NCI-H446 (cell line): ENCODE measurements at regions not wholly inside any gene's neighbourhood (a gene's known extent, or its start where the extent isn't known, plus 50 kb on each side); places are given as distances from the start of the nearest gene placed in this dataset.
"Not testable (repeated sequence)": the region's sequence is repeated elsewhere in the genome, so short reads cannot be mapped to it uniquely, and the experiment has no call there.

Experiments
- DNase-seq, 2 experiments: peaks; one replicate each; lab custom pipeline; 2025; lab: John Stamatoyannopoulos, UW

DNA sequence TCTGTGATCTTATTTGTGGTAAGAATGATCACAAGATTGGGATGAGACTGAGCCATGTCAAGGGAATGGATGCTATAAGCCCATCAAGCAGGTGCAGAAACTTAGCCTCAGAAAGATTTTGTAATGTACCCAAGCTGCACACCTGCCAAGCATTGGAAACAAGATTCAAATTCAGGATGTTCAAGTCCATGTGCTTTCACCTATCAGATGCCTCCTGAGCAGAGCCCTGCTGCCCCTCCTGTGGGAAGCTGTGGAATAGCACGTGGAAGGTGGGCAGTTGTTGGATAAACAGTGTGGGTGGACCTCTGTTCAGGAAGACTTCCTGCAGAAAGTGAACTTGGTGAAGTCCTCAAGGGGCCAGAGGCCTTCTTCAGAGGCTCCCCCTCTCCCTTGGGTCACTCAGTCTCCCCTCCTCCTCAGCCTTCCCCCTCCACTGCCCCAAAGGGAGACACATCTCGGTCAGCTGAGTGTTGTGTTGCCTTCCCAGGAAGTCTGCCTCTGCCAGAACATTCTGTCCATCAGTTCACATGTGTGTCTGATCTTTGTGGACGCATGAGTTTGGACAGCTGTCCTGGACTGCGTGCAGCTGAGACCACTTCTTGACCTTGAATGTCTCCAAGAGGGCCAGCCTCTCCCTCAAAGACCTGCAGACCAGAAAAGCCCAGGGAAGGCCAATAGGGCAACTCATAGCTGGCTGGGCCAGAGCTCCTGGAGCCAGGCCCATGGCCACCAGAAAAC lies 186.1 kb downstream of the INHBB start:
- no peak for DNase-seq

- no peak for DNase-seq
Observed at GRCh38 chr2:120533625-120534024, 187.7 kb downstream of the INHBB start.

GRCh38 chr2:120534457-120534856 lies 188.5 kb downstream of the INHBB start:
- no peak for DNase-seq

DNA sequence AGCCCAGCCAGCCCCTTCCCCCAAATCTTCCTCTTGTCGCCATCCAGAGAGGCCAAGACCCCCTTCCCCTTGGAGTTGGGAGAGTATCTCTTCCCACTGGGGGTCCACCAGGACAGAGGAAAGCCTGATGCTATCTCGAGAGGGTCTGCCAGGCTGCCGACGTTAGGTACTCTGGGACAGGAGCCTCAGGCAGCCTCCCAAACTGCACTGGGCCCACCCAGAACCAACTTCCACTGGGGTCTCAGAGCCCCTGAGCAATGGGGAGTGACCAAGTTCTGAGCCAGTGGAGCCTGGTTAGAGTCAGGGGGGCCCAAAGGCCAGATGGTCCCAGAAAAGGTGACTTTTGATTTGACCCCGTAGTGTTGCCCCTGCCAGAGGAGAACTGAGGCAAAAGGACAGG lies 189.1 kb downstream of the INHBB start:
- DNase-seq, result no peak

DNA sequence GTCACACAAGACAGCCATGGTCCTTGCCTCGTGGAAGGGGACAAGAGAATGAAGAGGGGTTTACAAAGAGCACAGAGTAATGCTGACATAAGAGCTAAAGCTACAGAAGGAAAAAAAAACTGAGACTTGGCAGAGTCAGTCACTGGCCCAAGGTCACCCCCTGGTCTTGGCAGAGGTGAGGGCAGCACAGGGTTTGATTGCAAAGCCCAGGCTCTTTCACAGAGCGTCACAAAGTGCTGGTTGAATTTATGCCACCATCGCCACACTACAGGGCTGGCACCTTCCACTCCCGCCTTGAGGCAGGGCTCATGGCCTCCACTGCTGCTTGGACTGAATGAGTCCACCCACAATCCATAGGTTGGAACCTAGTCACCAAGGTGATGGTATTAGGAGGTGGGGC lies 190.2 kb downstream of the INHBB start:
- DNase-seq, result no peak

- DNase-seq, result no peak
Observed at GRCh38 chr2:120538691-120539423, 192.9 kb downstream of the INHBB start.

GRCh38 chr2:120539424-120539936 lies 193.5 kb downstream of the INHBB start:
- DNase-seq, result no peak

DNA sequence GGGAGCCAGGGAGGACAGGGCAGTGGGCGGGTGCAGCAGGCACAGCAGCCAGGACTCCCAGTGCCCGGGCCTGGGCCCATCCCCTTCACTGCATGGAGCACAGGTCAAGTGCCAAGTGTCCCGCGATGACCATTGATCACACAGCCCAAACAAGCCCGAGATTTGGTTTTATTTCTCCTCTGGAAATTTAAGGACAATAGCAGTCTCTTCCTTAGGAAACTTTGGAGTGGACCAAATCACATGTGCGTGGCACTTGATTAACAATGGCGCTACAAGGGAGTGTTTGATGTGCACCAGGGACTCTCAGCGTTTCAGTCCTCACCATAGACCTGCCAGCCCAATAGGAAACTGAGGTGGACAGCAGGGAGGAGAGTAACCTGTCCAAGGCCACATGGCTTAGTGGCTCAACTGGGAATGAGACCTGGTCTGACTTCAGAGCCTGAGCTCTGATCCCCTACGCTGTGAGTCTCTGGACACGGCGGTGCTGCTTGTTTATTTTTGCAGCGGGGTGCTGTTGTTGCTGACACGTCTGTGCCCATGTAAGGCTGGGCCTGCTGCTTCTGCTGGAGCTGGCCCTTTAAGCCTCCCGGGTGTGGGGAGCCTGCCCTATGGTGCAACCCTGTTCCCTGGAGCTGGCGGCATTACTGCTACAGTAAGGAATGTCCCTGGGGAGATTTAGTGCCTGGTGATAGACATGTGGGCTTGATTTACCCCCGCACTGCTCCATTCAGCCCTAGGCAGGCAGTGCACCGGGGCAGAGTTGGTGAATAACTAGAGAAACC lies 194.2 kb downstream of the INHBB start:
- no peak for DNase-seq

- no peak for DNase-seq
Observed at GRCh38 chr2:120540719-120541552, 194.7 kb upstream of the GLI2 start.

GRCh38 chr2:120541553-120541932 lies 194.1 kb upstream of the GLI2 start:
- DNase-seq, result no peak

GRCh38 chr2:120541972-120542670 lies 193.5 kb upstream of the GLI2 start:
- no peak for DNase-seq

GRCh38 chr2:120542911-120543527 lies 192.6 kb upstream of the GLI2 start:
- DNase-seq, result no peak

GRCh38 chr2:120543899-120544298 lies 191.8 kb upstream of the GLI2 start:
- DNase-seq, result no peak

DNA sequence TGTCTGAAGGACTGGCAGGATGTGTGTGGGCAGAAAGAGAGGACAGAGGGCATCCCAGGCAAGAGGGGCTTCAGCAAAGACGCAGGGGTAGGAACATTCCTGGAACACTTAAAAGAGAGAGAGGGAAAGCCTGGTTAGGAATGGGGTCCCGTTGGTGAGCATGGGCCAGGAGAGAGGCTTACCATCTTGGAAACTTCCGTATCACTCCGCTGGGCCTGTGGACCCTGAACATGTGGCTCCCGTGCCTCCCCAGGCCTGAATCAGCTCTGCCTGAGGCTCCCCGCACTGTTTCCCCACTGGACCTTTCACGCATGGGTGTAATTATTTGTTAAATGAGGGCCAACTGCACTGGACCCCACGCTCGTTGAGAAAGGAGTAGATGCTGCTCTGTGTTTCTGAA lies 191.1 kb upstream of the GLI2 start:
- no peak for DNase-seq

- DNase-seq, result not testable (repeated sequence)
Observed at GRCh38 chr2:120545007-120545406, 190.7 kb upstream of the GLI2 start.

DNA sequence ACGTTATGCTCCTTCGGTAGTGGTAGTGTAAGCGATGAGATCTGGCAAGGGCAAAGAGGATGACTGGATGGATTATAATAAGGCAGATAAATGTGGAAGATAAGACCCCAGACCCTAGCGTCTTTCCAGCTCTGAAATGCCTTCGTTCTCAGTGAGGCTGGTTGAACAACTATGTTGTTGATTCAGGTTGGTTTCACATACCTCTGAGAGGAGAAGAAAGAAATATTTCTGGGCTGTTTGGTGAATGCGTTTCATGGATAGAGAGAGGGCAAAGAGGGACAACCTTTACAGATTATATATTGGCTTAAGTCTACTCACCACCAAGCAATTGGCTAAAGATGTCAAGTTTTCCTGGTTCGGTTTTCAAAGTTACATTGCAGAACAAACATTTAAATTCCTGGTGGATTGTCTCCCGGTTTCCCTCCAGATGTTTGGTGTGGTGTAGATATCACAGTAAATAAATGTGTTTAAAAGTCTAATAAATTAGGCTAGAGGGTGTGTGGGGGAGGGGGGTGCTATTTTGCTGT lies 190.1 kb upstream of the GLI2 start:
- no peak for DNase-seq

GRCh38 chr2:120546048-120546864 lies 189.4 kb upstream of the GLI2 start:
- no peak for DNase-seq

DNA sequence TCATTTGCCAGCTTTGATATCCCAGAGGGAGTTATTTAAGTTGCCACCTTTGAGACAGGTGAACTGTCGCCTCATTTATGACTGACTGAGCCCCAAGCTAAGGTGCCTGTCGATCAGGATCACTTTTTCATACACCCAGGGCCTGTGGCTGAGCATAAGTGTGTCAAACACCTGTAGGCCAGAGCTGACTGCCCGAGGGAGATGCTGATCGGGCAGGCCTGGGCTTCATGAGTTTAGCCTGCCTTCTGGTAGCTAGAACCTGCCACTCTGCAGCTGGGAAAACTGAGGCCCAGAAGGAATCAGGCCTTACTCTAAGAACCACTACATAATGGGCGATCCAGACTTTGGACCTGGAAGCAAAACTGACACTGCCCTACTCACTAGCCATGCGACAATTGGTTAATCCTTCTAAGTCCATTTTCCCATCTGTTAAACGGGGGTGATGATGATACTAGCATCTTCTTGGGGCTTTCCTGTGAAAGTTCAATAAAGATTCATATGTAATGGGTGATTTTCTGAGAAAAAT lies 188.7 kb upstream of the GLI2 start:
- DNase-seq, result no peak

- DNase-seq, result no peak
Observed at GRCh38 chr2:120547662-120548061, 188.0 kb upstream of the GLI2 start.
